PFSK-1 (cell line): ENCODE measurements at regions not wholly inside any gene's neighbourhood (a gene's known extent, or its start where the extent isn't known, plus 50 kb on each side); places are given as distances from the start of the nearest gene placed in this dataset.

ENCODE experiments used
- FOXP2 ChIP-seq: optimal IDR thresholded peaks from 2 replicates; pipeline ENCODE3; 2011; ENCODE audit warnings: borderline replicate concordance, control low read depth, inconsistent platforms; ENCODE audit not compliant: insufficient read depth; ENCODE audit errors: extremely low read length, extremely low read depth
- POLR2AphosphoS5 ChIP-seq: IDR thresholded peaks from 2 replicates; pipeline ENCODE4 v1.6.1; 2012; ENCODE audit warnings: low read depth, mild to moderate bottlenecking, control low read depth, low read length, moderate library complexity
- SIN3A ChIP-seq: IDR thresholded peaks from 2 replicates; pipeline ENCODE4 v1.6.1; 2012; ENCODE audit warnings: mild to moderate bottlenecking, low read length, moderate library complexity, borderline replicate concordance; ENCODE audit not compliant: insufficient read depth
- TAF1 ChIP-seq: IDR thresholded peaks from 2 replicates; pipeline ENCODE4 v1.6.1; 2012; ENCODE audit warnings: low read length, control low read depth, borderline replicate concordance; ENCODE audit not compliant: insufficient read depth
- TF ChIP-seq, protein P1 (sequence below), 2 experiments: IDR thresholded peaks; 2 replicates each; pipeline versions ENCODE4 v1.6.1 to v1.8.0; 2011 to 2012; ENCODE audit warnings: low read depth in 2 of 2, low read length in 2 of 2, control low read depth in 1 of 2, inconsistent platforms in 1 of 2, mild to moderate bottlenecking in 1 of 2, moderate library complexity in 1 of 2; ENCODE audit not compliant: insufficient read depth in 1 of 2

DNA sequence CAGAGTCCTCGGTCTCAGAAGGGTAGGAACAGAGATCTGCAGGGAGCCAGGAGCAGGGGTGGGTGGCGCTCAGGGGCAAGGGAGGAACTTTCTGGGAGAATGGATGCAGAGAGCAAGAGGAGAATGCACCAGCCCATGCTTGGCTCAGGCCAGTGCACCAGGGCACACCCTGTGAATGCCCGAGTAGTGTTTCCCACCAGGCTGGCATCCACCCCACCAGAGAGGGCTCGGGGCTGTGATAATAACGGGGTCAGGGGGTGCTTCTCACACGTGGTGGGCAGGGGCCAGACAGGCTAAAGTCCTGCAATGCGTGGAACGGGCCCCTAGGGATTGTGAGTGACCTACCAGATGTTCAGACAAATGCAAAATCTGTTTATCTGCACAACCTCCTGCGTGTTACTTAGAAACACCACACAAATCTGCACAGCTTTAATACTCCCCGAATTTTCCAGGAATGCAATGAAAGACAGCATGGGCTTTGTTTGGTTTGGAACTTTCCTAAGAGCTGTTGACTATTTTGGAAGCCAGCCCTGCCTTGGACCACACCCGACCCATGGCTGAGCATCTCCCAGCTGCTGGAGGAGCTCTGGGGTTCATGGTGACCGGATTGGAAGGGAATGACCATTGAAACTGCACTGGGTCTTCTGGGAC lies 368.3 kb downstream of the SHANK2 start:
- TF ChIP-seq TAF1, result no peak
- TF ChIP-seq, protein P1, sequence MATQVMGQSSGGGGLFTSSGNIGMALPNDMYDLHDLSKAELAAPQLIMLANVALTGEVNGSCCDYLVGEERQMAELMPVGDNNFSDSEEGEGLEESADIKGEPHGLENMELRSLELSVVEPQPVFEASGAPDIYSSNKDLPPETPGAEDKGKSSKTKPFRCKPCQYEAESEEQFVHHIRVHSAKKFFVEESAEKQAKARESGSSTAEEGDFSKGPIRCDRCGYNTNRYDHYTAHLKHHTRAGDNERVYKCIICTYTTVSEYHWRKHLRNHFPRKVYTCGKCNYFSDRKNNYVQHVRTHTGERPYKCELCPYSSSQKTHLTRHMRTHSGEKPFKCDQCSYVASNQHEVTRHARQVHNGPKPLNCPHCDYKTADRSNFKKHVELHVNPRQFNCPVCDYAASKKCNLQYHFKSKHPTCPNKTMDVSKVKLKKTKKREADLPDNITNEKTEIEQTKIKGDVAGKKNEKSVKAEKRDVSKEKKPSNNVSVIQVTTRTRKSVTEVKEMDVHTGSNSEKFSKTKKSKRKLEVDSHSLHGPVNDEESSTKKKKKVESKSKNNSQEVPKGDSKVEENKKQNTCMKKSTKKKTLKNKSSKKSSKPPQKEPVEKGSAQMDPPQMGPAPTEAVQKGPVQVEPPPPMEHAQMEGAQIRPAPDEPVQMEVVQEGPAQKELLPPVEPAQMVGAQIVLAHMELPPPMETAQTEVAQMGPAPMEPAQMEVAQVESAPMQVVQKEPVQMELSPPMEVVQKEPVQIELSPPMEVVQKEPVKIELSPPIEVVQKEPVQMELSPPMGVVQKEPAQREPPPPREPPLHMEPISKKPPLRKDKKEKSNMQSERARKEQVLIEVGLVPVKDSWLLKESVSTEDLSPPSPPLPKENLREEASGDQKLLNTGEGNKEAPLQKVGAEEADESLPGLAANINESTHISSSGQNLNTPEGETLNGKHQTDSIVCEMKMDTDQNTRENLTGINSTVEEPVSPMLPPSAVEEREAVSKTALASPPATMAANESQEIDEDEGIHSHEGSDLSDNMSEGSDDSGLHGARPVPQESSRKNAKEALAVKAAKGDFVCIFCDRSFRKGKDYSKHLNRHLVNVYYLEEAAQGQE (IDR thresholded peaks at IDR 0.05; ENCODE audit: insufficient read depth in 1 of 2, low read depth in 2 of 2, low read length in 2 of 2), result no peak
- no peak for TF ChIP-seq SIN3A
- no peak for TF ChIP-seq POLR2AphosphoS5
- no peak for TF ChIP-seq FOXP2

DNA sequence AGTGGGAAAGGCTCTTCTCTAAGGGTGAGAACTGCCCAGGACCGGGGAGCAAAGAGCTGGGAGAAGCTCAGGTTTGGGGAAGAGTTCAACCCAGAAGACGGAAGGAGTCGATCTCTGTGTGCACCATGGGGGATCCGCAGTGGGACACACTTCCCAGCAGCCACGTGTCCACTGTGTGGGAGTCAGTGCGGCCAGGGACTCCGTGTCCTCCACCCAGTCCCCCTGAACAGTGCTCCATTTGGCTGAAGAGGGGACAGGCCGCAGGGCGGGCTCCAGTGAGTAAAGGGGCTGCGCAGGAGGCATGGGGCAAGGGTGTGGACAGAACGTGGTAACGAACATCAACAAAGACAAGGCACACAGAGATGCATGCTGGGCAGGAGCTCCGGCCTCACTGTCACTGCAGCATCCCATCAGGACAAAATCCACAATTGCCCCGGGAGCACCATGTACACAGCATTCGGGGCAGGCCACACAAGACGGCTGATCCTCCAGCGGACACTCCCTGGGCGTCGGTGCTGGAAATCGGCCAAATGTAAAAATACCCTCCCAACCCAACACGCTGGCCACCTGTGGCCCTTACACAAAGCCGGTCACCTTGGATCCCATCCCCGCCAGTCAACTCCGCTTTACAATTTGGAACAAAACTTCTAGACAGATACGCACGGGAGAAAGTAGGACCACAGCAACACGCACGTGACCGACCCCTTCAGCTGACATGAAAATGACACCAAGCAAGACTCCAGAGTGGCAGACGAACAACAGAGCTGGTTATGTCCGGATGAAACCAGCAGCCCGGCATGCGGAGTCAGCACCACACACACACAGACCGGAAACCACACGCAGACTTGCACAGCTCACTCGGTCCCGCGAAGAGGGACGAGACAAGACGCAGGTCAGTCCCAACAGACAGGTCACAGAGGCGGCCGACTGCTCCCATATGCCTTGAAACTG lies 366.8 kb downstream of the SHANK2 start:
- TF ChIP-seq SIN3A, result no peak
- TF ChIP-seq POLR2AphosphoS5, result no peak
- TF ChIP-seq, protein P1 (IDR thresholded peaks at IDR 0.05; ENCODE audit: insufficient read depth in 1 of 2, low read depth in 2 of 2, low read length in 2 of 2), result no peak
- no peak for TF ChIP-seq TAF1
- TF ChIP-seq FOXP2, result no peak

DNA sequence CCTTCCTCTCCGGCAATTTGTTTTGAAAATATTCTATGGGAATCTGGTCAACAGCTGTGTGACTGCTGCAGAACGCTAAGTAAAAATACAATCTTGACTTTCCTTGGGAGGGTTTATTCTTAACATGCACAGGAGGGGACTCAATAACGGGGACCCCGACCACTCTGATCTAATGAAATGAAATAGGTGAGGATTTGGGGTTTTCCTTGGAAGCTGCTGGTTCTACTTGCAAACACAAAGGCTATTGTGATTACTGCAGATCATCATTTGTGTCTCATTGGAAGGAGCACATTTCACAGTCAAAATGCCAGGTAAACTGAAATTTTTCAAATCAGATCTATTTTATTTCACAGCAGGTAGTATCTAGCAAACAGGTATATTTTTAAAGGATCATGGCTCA lies 366.1 kb downstream of the SHANK2 start:
- TF ChIP-seq TAF1, result no peak
- TF ChIP-seq FOXP2, result no peak
- TF ChIP-seq SIN3A, result no peak
- no peak for TF ChIP-seq POLR2AphosphoS5
- TF ChIP-seq, protein P1 (IDR thresholded peaks at IDR 0.05; ENCODE audit: insufficient read depth in 1 of 2, low read depth in 2 of 2, low read length in 2 of 2), result no peak

DNA sequence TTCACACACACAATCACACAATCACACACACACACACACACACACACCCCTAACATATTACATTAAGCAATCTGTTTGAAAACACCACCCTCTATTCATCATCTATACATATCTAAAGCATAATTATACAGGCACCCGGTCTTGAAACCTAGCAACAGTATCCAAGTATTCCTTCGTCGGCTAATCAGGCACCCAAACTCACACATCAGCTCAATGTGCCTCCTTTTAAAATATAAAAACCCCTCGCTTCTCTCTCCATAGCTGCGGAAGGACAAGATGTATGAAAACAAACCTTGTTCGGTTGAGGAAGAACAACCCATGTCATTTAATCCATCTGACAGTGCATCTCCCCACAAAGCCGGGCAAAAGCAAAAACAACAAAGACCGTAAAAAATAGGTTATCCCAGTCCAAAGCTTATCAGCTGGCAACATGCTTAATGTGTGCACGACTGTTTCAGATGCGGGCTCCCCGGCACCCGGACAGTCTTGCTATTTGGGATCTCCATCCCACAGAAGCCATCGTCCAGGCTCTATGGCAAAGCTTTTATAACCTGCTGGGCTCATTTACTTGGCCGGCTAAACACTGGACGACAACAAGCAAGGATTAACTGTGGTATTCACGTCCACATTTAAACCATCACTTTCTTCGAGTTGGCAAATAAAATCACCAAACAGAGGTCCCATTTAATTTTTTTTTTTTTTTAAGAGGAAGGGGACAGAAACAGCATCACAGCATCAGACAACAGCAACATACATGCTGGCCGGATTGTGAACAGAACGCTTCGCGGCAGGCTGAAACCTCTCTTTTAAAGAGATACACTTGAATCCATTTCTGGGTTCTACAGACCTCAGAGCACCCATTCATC lies 365.5 kb downstream of the SHANK2 start:
- TF ChIP-seq TAF1 (no peak), SIN3A (no peak), FOXP2 (no peak), POLR2AphosphoS5 (no peak)
- TF ChIP-seq, protein P1 (IDR thresholded peaks at IDR 0.05; ENCODE audit: insufficient read depth in 1 of 2, low read depth in 2 of 2, low read length in 2 of 2), result no peak
